HCEC 1CT (cell line): ENCODE measurements at regions not wholly inside any gene's neighbourhood (a gene's known extent, or its start where the extent isn't known, plus 50 kb on each side); places are given as distances from the start of the nearest gene placed in this dataset.

ENCODE experiments used
- DNase-seq: peaks from one replicate; pipeline ENCODE4 v3.0.0-alpha.2; 2017

DNA sequence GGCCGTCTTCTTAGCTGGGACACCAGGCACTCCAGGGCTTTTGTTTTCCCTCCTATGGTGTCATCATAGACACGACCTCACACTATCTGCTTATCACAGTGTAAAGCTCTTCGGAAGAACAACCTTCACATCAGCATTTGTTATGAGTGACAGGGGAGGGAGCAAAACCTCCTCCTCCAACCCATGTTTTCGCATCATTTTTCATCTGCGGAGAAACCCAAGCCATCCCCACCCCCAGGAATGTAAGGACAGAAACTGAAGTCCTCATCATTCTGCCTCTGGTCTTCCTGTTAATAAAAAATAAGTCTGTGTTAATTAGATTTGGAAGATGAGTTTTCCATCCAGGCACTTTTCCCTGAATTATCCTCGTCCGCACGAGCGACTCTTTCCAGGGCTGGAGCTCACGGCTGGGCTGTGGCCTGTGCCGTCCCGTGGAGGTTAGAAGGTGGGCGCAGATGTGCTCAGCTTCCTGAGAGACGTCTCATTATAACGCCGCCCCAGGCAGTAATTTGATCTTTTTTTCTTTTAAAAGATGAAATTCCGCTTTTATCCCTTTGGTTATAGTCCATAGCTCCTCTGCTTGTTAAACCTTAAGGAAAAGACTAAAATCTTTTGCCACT lies 101.6 kb upstream of the TMEM18 start:
- no peak for DNase-seq

DNA sequence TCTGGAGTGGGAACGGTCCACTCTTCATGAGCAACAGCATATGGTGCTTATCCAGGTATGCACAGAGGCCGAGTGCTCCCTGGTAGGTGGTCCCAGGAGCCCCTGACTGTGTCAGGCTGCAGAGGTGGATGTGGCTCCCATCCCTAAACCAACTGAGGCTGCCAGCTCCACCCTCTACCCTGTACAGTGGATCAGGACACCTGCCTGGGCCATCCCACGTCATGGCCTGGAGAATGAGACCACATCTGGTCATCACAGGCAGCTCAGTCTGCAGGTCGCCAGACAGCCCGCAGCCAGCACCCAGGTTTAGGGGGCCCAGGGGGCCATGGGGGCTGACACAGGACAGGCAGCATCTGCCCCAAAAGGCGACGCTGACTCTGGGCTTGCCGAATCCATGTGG lies 100.3 kb upstream of the TMEM18 start:
- DNase-seq, result no peak

DNA sequence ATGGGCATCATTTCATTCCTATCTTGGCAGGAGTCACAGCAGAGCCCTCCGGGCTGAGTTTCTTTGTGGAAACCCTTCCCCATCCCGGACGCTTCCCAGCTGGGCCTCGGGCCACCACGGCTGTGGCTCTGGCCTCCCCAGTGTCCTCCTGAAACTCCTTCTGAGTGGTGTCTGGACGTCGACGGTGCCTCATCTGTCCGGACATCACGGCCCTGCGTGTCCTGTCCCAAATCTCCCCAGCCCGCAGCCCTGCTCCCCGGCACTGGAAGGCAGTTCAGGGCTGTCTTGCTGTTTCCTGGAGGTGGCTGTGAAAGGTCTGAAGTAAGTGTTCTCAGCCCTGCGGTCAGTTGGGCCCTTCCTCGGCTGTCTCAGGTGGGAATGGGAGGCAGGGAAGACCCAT lies 99.8 kb upstream of the TMEM18 start:
- DNase-seq, result no peak

DNA sequence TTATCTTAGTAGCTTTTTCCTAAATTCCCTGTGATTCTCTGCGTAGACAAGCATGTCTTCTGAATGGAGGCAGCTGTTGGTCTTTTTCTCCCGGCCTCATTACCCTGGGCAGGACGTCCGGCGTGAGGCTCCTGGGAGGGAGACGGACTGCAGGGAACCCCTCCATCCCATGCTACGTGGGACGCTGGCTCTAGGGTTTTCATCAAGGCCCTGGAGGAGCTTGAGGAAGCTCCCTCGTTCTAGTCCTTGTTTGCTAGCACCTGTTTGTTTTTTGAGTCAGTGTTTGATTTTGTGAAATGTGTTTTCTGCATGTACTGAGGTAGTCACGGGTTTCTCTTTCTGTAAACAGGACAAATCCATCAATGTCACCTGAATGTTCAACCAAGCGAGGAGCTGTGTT lies 99.3 kb upstream of the TMEM18 start:
- no peak for DNase-seq

DNA sequence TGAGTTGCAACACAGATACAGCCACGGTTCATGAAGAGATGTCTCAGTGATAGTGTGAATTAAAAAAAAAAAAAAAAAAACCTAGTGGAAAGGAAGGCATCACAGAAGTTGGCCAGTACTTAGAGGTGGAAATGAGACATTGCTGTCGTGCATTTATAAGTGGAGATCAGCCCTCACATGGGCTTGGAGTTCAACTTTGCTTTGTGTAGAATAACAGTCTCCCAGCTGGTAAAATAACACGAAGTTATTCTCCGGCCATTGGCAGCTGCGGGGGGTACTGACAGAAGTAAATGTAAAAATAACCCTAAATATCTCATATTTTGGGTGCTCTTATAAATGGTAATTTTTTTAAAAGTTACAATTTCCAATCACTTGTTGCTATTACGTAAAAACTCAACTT lies 98.8 kb upstream of the TMEM18 start:
- no peak for DNase-seq

DNA sequence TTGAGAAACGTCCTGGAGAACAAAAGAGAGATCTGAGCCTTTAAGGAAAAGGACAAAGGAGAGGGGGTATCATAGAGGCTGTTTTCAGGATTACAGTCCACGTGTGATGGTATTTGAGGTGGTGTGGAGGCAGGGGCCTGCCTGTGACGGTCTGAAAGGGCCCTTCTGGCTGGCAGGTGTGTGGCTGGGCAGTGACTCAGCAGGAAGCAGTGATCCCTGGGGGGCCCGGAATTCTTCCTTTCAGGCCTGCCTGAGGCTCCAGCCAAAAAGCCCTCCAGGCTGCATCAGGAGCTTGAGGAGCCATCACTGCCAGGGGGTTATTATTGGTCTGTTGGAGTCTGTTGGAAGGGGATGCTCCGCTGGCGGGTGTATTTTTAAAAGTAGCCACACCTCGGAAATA lies 97.2 kb upstream of the TMEM18 start:
- DNase-seq, result no peak

DNA sequence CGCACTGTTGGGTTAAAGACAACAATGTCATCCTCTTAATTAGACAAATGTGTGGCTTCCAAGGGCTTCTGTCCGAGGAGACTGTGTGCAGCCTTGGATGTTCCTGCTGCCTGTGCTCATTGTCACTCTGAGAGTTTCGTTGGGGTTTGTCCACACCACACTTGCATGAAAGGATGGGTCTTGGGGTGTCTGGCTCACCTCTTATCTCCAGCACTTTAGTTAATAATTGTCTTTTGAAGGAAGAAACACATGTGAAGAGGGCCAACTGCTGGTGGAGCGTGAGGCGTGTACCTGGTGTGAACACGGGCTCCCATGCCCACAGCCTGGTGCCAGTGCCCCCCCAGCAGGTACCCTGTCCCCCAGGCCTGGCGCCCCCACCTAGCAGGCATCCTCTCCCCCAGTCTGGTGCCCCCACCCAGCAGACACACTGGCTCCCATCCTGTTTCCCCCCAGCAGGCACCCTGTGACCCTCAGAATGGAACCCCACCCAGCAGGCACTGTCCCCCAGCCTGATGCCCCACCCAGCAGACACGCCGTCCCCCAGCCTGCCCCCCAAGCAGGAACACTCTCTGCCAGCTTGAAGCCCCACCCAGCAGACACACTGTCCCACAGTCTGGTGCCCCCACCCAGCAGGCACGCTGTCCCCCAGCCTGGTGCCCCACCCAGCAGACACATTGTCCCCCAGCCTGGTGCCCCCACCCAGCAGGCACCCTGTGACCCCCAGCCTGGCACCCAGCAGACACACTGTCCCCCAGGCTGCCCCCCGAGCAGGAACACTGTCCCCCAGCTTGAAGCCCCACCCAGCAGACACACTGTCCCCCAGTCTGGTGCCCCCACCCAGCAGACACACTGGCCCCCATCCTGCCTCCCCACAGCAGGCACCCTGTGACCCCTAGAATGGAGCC lies 96.3 kb upstream of the TMEM18 start:
- DNase-seq, result no peak

DNA sequence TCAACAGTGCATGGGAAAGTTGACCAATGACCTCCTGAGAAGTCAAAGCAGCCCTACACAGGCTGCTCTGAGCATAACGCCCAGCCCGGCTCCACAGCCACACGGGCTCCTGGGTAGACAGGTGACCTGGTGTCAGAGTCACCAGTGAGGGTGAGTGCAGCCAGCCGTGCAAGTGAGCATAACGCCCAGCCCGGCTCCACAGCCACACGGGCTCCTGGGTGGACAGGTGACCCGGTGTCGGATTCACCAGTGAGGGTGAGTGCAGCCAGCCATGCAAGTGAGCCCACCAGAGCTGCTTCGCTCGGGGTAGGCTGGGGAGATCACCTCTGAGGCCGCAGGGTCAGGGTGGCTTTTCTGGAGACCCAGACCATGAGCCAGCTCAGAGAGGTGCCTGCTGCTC lies 94.3 kb upstream of the TMEM18 start:
- no peak for DNase-seq

DNA sequence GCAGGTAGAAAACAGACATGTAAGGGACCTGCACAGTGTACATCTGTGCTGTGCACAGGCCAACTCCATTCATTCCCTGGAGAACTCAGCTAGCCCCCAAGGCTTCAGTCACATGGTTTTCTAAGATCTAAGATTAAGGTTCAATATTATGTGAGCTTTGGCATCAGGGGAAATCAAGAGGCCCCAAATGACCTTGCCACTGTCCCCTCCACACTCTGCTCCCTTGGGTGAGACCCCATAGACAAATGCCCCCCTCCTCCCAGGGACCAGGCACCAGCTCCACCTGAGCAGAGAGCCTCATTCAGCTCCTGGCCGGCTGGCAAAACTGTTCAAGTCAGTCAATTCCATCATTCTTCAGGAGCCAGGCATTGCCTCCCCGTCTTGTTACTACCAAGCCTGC lies 93.6 kb upstream of the TMEM18 start:
- no peak for DNase-seq

DNA sequence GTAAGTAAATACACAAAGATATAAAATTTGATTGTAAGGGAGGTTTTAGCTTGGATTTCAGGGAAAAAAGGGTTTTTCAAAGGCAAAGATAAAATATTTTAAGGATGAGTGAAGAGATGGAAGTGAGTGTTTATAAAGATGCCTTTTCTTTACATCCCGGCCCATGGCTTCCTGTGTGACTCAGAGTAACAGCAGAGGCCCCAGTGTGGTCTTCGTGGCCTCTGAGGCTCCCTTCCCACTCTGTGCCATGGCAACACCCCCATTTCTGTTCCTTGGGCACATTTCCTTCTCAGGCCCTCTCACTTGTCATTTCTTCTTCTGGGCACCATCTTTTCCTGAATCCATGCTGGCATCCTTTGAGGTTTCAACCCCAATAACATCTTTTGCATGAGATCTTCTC lies 92.6 kb upstream of the TMEM18 start:
- no peak for DNase-seq

DNA sequence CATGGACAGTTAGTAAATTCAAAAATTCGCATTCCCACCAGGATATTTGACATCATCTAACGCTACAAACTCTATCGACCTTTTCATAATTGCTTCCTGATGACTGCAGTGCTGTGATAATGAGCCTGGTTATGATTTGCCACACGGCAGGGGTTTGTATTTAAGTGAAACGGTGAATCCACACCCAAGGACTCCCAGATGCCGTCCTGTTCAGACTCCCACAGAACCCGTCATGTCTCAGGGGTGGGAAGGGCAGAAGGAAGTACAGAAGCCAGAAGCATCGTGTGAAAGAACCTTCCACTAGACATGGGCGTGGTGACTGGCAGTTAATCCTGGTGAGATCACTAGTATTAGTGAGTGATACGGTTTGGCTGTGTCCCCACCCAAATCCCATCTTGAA lies 91.2 kb upstream of the TMEM18 start:
- DNase-seq, result no peak

DNA sequence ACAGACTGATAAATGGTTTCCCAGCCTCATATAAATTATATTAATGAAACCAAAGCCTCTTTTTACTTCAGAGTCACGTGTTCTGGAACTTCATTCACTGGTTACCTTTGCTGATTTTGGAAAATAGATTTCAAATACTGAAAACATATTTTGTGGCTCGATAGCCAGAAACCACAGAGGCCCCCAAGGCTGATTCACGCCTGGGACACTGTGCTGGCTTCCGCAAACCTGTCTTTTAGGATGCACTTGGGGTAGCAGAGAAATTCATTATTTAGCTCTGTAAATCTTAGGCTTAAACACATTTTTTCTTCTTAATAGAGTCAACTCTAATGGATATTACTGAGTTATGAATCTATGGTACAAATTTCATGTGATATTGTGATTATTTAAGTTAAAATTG lies 90.7 kb upstream of the TMEM18 start:
- no peak for DNase-seq

DNA sequence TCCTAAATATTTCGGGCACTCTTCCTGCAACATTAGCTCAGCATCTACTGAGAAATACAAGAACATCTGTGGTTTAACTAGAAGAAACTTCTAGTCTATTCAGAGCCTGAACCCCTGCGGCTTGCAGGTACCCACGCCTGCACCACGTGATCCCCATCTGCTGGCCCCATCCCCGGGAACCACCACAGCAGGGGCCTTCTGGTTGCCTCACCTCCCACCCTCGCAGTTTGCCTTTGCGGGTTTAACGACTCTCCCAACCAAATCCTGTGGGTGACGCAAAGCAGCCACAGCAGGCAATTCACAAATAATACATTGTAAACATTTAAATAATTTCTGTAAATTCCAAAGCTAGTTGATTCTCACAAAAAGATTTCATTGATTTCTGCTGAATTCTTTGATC lies 90.2 kb upstream of the TMEM18 start:
- no peak for DNase-seq

DNA sequence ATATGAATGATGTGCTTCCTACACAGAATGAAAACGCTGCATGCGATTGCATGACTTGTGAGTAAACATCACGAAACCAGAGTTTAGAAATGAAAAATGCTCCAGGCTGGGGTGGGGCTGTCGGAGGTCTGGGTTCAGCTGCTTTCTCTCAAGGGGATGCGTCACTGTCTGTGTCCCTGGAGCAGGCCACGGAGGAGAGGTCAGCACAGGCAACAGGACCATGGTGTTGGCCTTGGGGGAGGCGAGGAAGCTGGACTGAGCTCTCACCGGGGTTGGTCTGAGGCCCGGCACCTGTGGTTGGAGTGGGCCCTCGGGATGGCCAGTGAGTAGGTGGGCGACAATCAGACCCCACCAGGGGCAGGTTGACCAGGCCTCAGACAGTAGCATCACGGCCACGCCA lies 89.0 kb upstream of the TMEM18 start:
- DNase-seq, result no peak

DNA sequence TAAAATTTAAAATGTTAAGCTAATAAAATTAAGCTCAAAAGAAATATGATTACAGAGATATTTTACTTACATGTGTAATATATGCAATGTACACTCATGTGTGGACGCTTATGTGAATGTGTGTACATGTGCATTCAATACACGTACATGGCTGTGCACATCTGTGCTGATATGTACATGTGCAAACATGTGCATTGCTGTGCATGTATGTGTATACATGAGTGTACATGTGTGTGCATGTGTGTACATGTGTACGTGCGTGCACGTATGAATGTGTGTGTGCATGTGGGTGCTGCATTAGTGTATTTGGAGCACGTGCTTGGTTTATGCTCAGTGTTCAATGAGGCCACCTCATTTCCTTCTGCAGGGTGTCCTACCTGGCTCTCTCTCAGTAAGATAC lies 88.2 kb upstream of the TMEM18 start:
- no peak for DNase-seq

DNA sequence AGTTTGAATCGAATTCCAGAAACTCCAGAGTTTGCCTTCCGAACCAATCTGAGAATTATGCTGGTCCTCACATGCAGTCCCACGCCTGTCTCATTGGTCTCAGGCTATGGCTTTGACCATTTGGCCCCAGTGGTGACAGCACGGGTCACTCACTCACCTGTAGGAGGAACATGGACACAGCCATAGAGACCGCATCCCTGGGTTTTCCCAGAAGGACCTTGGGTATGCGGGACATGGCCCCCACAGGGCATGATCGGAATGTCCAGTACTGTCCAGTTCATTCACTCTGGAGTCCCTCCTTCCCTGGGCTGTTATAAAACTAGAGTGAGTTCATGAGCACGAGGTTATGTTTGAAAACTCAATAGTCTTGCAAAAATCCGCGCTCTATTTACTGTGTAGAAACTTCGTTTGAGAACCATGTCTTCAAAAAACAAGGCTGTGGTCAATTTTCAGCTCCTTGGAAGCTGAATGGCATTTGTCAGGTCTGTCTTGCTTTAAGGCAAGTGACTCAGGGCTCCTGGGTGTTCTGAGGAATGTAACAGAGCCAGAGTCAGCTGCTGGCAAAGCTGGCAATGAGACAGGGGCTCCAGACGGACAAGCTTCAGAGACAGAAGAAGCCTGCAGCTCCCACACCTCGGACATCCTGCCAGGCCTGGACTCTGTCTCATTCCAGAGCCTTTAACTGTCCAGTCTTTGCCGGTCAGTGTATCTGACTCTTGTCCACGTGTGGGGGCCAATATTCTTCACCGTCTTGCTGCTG lies 86.7 kb upstream of the TMEM18 start:
- DNase-seq, result no peak

DNA sequence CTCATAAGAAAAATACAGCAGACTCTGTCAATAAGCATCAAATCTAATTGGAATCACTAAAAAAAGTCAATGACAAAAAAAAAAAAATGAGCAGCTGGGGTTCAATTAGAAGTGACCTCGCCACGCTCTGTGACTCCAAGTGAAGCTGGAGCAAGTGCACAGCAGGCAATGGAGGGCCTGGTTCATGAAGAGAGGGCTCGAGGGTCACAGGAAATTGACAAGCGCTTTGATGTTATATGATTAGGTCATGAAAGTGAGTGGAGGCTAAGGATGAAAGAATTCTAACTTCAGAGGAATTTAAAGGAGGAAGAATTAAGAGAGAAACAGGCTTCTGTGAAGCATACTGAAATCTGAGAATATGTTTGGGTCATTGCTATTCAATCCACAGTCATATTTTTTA lies 85.4 kb upstream of the TMEM18 start:
- DNase-seq, result no peak

DNA sequence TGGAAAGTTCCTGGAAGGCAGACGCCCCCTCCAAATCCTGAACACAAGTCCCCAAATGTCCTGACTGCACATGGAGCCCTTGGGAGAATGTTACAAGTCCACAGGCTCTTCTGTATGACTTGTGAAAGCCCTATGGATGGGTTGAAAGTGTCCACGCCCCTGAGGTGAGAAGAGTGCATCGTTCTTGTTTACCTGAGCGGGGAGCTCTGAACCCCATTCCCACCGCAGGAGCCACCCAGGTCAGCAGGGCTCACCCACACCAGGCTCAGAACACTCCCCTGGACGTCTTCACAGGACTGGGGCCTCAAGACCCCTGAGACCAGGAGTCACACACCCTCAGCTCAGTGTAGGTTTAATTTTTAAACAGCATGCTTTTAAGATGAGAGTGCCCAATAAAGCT lies 84.2 kb upstream of the TMEM18 start:
- no peak for DNase-seq

DNA sequence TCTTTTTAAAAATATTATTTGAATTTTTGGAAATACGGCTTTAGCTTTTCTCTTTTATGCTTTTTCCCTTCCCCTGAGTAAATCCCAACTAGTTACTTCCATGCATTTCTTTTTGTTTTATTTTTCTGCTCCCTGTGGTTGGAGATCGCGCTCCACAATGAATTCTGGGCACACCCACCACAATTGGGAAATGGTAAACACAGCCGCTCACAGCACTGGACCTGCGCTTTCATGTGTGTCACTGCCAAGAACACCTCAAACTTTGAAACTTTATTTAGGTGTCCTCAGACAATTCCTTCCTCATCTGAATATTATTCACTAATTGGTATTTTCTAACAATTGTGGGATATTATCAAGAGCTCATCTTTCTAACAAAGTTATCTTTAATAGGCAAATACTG lies 82.8 kb upstream of the TMEM18 start:
- no peak for DNase-seq

DNA sequence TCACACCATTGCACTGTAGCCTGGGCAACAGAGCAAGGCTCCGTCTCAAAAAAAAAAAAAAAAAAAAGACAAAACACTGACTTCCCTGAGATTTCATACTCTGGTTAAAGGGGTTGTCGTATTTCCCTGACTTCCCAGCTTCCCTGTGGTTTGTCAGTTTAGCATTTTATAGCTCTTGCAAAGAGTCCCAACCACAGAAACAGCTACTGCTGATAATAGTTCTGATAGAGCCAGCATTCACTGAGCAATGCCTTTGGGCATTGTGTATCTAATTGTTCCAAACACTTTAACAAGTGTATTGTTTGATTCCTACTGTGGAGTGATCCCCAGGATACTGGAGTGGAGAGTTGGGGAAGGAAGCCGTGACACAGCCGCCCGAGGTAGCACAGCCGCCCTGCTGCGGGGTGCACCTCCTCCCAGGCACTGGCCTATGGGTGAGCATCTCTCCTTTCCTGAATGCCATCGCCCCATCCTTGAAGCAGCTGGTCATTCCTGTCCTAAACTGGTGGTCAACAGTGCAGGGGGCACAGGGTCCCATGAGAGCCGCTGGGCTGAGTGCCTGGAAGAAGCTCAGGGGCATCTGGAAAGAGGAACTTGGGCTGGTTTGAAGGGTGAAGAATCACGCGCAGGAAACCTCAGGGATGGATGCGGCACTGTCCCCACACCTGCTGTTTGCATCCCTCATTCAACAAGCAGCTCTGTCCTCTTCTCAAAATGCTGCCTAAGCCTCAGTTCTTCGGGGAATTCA lies 81.0 kb upstream of the TMEM18 start:
- no peak for DNase-seq

DNA sequence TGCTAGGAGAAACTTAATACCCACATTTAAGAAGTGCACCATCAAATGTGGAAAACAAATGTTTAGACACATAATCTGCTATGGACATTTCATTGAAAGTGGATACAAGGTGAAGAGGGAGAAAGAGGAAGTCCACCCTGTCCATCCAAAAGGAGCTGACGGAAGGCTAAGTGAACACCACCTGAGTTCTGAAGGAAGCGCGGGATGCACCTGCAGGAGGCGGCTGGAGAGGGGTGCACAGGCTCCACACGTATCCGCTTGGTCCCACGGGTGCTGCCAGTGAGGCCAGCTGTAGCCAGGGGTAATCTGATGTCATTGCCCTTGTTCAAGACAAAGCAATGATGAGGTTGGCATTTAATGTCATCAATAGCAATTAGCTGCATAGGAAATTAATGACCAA lies 75.9 kb upstream of the TMEM18 start:
- no peak for DNase-seq

DNA sequence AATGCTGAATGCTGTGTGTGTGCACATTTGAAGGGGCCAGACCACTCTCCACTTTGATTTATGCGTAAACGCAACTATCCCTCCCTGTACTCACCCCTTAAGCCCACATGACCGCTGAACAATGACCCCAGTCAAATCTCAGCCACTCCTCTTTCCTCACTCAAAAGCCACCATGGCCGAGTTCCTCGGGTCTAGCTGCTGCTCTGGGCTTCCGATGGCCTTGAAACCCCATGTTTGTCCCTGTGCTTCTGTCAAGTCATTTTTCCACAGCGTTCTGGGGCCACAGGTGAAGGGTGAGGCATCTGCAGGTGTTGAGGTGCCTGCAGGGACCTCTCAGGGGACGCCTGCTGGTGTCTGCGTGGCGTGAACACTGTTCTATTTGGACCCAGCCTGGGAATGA lies 74.3 kb upstream of the TMEM18 start:
- no peak for DNase-seq

DNA sequence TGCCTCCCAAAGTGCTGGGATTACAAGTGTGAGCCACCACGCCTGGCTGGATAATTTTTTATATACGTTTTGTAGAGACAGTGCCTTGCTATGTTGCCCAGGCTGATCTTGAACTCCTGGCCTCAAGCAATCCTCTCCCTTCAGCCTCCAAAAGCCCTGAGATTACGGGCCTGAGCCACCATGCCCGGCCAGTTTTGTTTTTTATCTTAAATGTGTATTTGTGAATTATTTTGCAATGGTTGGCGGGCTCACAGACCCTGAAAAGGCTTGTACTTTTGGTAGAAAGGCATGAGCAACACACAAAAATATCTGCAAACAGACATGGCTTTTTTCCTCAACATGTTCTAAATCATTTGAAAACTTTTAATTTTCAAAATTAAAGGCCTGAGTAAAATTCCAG lies 73.4 kb upstream of the TMEM18 start:
- DNase-seq, result no peak
